ENCODE measurements at regions not wholly inside any gene's neighbourhood (a gene's known extent, or its start where the extent isn't known, plus 50 kb on each side); places are given as distances from the start of the nearest gene placed in this dataset.
"Not testable (repeated sequence)": the region's sequence is repeated elsewhere in the genome, so short reads cannot be mapped to it uniquely, and the experiment has no call there.

GRCh38 chr6:134821928-134822864, 127.7 kb downstream of the ALDH8A1 start:
- DNase-seq = no peak

- no peak for DNase-seq
Measured at GRCh38 chr6:134821397-134821796, 128.5 kb downstream of the ALDH8A1 start.

- DNase-seq = no peak
Measured at GRCh38 chr6:134819863-134820800, 129.8 kb downstream of the ALDH8A1 start.

- no peak for DNase-seq
Measured at GRCh38 chr6:134819236-134819635, 130.7 kb downstream of the ALDH8A1 start.

GRCh38 chr6:134817448-134817847, 132.5 kb downstream of the ALDH8A1 start:
- DNase-seq = no peak

GRCh38 chr6:134816780-134817179, 133.1 kb downstream of the ALDH8A1 start:
- DNase-seq = peak; percentile 90

- peak; percentile 22 for DNase-seq
Measured at GRCh38 chr6:134816300-134816699, 133.6 kb downstream of the ALDH8A1 start.

GRCh38 chr6:134814076-134814695, 135.7 kb downstream of the ALDH8A1 start:
- peak; percentile 75 for DNase-seq

- DNase-seq = peak; percentile 26
Measured at GRCh38 chr6:134813146-134813545, 136.8 kb downstream of the ALDH8A1 start.

- DNase-seq = no peak
Measured at GRCh38 chr6:134810402-134810801, 139.5 kb downstream of the ALDH8A1 start.

- peak; percentile 60 for DNase-seq
Measured at GRCh38 chr6:134809130-134809529, 140.8 kb downstream of the ALDH8A1 start.

- DNase-seq = no peak
Measured at GRCh38 chr6:134806180-134806798, 143.6 kb downstream of the ALDH8A1 start.

GRCh38 chr6:134805168-134805567, 144.7 kb downstream of the ALDH8A1 start:
- DNase-seq = no peak

- not testable (repeated sequence) for DNase-seq
Measured at GRCh38 chr6:134804311-134804710, 145.6 kb downstream of the ALDH8A1 start.

- peak; percentile 41 for DNase-seq
Measured at GRCh38 chr6:134802426-134803058, 147.4 kb downstream of the ALDH8A1 start.

GRCh38 chr6:134797400-134798113, 152.3 kb downstream of the ALDH8A1 start:
- DNase-seq = no peak

- no peak for DNase-seq
Measured at GRCh38 chr6:134795691-134796090, 154.2 kb downstream of the ALDH8A1 start.

GRCh38 chr6:134795001-134795400, 154.9 kb downstream of the ALDH8A1 start:
- no peak for DNase-seq

- DNase-seq = not testable (repeated sequence)
Measured at GRCh38 chr6:134791243-134791843, 158.6 kb downstream of the ALDH8A1 start.

- DNase-seq = peak; percentile 76
Measured at GRCh38 chr6:134787261-134787877, 162.5 kb downstream of the ALDH8A1 start.

Data from fibroblast of skin of right quadriceps (primary cell).